Stimulated activated naive B cell treated with anti-CD40 and anti-IgM and Interleukin-4, amounts not matched to agents 10 μg/mL and 1 μg/mL and 100 μg/mL, for 72 hours (primary cell): ENCODE measurements at regions not wholly inside any gene's neighbourhood (a gene's known extent, or its start where the extent isn't known, plus 50 kb on each side); places are given as distances from the start of the nearest gene placed in this dataset.

Experiments used
- ATAC-seq, 2 donors: fragments of 150-1000 bp; cut with Tn5 transposase; replicated peaks; 2 replicates each; pipeline ENCODE4 v1.10.0; 2021; ENCODE audit warnings: moderate library complexity in 1 of 2
- DNase-seq: peaks from one replicate; pipeline ENCODE4 v3.0.0; 2021
- H3K27ac Mint-ChIP-seq: one replicate; pipeline ENCODE4 v1.8.0; 2022; ENCODE audit warnings: mild to moderate bottlenecking, mixed read lengths
- H3K27me3 Mint-ChIP-seq, 2 donors: one replicate each; pipeline ENCODE4 v1.8.0; 2022; ENCODE audit warnings: mixed read lengths in 2 of 2
- H3K36me3 Mint-ChIP-seq, 2 donors: one replicate each; pipeline ENCODE4 v1.8.0; 2022; ENCODE audit warnings: mixed read lengths in 2 of 2, mild to moderate bottlenecking in 1 of 2
- H3K4me1 Mint-ChIP-seq, 2 donors: one replicate each; pipeline ENCODE4 v1.8.0; 2022; ENCODE audit warnings: mixed read lengths in 2 of 2, mild to moderate bottlenecking in 1 of 2
- H3K4me3 Mint-ChIP-seq, 2 donors: one replicate each; pipeline ENCODE4 v1.8.0; 2022; ENCODE audit warnings: mild to moderate bottlenecking in 2 of 2, mixed read lengths in 2 of 2, moderate library complexity in 1 of 2
- H3K9me3 Mint-ChIP-seq, 2 donors: one replicate each; pipeline ENCODE4 v1.8.0; 2022; ENCODE audit warnings: mixed read lengths in 2 of 2, mild to moderate bottlenecking in 1 of 2

DNA sequence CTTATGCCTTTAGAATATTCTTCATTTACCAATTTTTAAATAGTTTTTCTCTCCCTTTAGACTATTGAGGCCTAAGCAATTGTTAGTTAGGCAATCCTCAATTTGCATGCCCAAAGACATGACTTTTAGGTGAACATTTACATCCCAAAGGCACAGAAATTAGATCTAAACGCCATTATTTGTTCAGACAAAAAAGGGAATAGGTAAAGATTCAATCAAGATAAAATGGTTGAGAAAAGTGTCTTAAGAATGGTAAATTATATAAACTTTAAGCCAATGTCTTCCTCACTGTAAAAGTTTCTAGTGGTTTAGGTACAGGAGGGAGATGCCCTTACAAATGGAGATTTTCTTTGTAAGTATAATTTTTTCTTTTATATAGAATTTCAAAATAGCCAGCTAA is 50.2 kb upstream of the MME start:
- Mint-ChIP-seq H3K9me3 (peaks cover 0 to 4% of the 10 kb centered on the region in 2 donors), H3K27me3 (no peaks in the 10 kb centered on the region), H3K27ac (no peak overlapping the region), H3K36me3 (no peaks in the 10 kb centered on the region), H3K4me3 (no peak overlapping the region), H3K4me1 (no peaks in the 10 kb centered on the region)
- no peak for DNase-seq
- no peak for ATAC-seq

DNA sequence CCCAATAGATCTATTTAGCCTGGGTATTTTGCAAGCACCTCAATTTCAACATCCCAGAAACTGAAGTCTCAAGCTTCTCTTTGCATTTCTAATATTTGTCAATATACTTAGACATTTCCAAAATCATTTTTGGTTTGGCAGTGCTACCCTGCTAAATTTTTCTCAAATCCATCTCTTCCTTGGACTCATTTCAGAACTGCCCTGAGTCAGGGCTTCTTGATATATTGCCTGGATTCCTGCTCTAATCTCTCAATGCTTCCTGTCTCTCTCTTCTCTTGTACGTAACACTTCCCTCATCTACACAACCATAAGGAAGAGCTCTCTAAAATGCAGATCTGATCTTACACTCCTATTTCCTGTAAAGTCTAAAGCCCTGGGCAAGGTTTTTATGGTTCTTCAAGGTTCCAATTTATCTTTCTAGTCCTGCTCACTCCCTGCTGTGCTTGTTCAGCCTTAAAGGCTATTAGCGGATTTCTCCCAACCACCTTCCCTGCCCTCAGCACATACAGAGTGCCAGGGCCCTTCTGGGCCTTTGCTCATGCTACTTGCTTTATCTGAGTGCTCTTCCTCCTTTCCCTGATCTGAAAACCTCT is 53.0 kb upstream of the MME start:
- H3K4me1 Mint-ChIP-seq: no peaks in the 10 kb centered on the region
- H3K36me3 Mint-ChIP-seq: no peaks in the 10 kb centered on the region
- H3K9me3 Mint-ChIP-seq: peaks cover 0 to 4% of the 10 kb centered on the region in 2 donors
- no peaks in the 10 kb centered on the region for H3K27me3 Mint-ChIP-seq
- no peak overlapping the region for H3K4me3 Mint-ChIP-seq
- DNase-seq (no peak), ATAC-seq (no peak)
- no peak overlapping the region for H3K27ac Mint-ChIP-seq

- peaks cover 0 to 4% of the 10 kb centered on the region in 2 donors for H3K9me3 Mint-ChIP-seq
- H3K4me3 Mint-ChIP-seq: no peak overlapping the region
- no peaks in the 10 kb centered on the region for H3K27me3 Mint-ChIP-seq
- no peaks in the 10 kb centered on the region for H3K36me3 Mint-ChIP-seq
- no peaks in the 10 kb centered on the region for H3K4me1 Mint-ChIP-seq
- no peak overlapping the region for H3K27ac Mint-ChIP-seq
- ATAC-seq: no peak
- DNase-seq: no peak
These were observed 56.0 kb upstream of the MME start for GRCh38 chr3:155024006-155024638.

- ATAC-seq: no peak
- DNase-seq: no peak
- H3K4me1 Mint-ChIP-seq: peaks cover 0 to 5% of the 10 kb centered on the region in 2 donors
- H3K4me3 Mint-ChIP-seq: no peak overlapping the region
- no peaks in the 10 kb centered on the region for H3K9me3 Mint-ChIP-seq
- no peaks in the 10 kb centered on the region for H3K36me3 Mint-ChIP-seq
- H3K27me3 Mint-ChIP-seq: no peaks in the 10 kb centered on the region
- no peak overlapping the region for H3K27ac Mint-ChIP-seq
These were observed 57.2 kb upstream of the MME start for GRCh38 chr3:155022896-155023295.

DNA sequence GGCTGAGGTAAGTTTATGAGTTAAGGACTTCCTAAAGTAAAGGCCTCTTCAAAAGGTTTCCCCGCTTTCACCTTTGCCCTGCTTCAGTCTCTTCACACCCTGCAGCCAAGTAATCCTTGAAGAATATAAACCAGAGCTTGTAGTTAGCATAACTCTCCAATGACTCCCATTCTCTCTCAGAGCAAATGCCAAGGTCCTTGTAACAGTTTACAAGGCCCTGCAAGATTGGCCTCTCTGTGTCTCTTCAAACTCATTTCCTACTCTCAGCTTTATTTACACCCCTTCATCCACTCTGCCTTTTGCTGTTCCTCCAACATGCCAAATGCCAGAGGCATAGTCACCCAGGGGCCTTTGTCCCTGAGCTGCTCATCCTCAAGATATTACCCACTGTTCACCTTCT is 60.5 kb upstream of the MME start:
- ATAC-seq (no peak), DNase-seq (no peak)
- H3K4me1 Mint-ChIP-seq: peaks cover 2 to 5% of the 10 kb centered on the region in 2 donors
- H3K27ac Mint-ChIP-seq: no peak overlapping the region
- H3K36me3 Mint-ChIP-seq: no peaks in the 10 kb centered on the region
- no peaks in the 10 kb centered on the region for H3K27me3 Mint-ChIP-seq
- no peak overlapping the region for H3K4me3 Mint-ChIP-seq
- no peaks in the 10 kb centered on the region for H3K9me3 Mint-ChIP-seq

DNA sequence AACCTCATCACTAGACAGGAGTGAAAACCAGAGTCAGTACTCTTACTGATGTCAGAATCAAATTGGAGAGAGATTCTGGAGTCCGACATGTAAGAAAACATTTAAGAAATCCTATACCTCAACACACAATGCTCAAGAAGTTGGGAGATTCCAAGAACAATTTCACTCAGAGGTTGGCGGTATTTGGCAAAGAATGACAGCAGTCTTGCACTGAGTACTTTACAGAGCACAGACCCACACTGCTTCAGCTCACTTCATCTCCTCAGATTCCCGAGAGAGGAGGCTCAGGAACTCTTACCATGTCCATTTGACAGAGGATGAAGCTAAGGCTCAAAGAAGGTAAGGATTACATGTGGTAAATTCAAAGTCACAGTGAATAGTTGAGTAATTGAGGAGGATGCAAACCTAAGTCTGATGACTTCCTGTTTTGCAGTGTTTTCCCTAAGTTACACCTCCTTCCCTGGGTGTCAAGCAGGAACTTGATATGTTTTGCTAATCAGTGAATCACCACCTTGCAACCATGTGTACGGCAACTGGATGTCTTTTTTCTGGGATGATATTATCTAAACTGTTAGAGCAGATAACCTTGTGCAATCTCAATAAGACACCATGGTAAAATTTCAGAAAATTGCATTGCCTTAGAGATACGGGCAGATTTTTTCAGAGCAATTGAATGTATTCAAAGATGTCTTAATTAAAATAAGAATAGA is 61.3 kb upstream of the MME start:
- Mint-ChIP-seq H3K4me3 (no peak overlapping the region), H3K36me3 (no peaks in the 10 kb centered on the region), H3K4me1 (peaks cover 2 to 5% of the 10 kb centered on the region in 2 donors), H3K27me3 (no peaks in the 10 kb centered on the region), H3K27ac (no peak overlapping the region), H3K9me3 (no peaks in the 10 kb centered on the region)
- no peak for DNase-seq
- no peak for ATAC-seq

DNA sequence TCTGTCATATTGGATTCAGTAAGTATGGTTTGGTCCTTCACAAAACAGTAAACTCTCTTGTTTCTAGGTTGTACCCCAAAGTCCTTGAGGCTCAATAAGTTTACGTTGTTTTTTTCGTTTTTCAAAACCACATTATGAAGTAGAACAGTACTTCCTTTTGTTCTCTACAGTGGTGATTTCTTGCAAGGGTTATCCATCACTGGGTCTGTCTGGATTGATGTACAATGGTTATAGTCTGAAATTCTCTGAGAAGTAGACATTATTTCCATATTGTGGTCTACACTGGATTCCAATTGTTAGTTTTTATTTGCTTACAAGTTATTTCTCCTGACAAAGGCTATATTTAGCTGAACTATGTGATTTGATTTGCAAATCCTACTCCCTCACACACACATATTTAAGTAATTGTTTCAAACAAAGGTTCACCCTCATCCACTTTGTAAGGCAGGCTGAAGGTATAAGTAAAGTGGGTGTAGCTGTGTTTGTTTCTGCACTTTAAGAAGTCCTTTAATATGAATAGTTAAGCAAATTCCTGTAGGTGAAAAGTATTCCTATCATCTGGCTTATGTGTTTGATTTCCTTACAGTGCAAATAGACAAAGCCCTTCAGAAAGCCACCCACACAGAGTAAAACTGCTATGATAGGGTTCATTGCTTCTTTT is 64.2 kb upstream of the MME start:
- peaks cover 2 to 5% of the 10 kb centered on the region in 2 donors for H3K4me1 Mint-ChIP-seq
- H3K9me3 Mint-ChIP-seq: no peaks in the 10 kb centered on the region
- H3K27me3 Mint-ChIP-seq: peaks cover 0 to 6% of the 10 kb centered on the region in 2 donors
- H3K27ac Mint-ChIP-seq: no peak overlapping the region
- no peaks in the 10 kb centered on the region for H3K36me3 Mint-ChIP-seq
- ATAC-seq (no peak), DNase-seq (no peak)
- no peak overlapping the region for H3K4me3 Mint-ChIP-seq

DNA sequence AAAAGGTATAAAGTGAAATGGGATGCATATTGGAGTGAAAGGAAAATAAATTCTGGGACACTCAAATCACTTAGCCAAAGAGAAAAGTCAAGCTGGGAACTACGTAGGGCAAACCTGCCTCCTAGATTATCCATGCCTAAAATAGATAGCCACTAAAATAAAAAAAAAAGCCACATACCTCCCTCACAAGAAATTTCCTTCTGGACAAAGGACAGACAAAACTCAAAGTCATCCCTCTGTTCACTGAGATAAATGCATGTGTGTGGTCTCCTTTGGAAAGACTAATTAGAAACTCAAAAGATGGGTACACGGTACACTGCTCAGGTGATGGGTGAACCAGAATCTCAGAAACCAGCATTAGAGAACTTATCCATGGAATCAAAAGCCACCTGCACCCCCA is 65.2 kb upstream of the MME start:
- H3K27me3 Mint-ChIP-seq: peaks cover 0 to 6% of the 10 kb centered on the region in 2 donors
- DNase-seq (no peak), ATAC-seq (no peak)
- peaks cover 2 to 5% of the 10 kb centered on the region in 2 donors for H3K4me1 Mint-ChIP-seq
- H3K36me3 Mint-ChIP-seq: no peaks in the 10 kb centered on the region
- no peaks in the 10 kb centered on the region for H3K9me3 Mint-ChIP-seq
- no peak overlapping the region for H3K4me3 Mint-ChIP-seq
- no peak overlapping the region for H3K27ac Mint-ChIP-seq

DNA sequence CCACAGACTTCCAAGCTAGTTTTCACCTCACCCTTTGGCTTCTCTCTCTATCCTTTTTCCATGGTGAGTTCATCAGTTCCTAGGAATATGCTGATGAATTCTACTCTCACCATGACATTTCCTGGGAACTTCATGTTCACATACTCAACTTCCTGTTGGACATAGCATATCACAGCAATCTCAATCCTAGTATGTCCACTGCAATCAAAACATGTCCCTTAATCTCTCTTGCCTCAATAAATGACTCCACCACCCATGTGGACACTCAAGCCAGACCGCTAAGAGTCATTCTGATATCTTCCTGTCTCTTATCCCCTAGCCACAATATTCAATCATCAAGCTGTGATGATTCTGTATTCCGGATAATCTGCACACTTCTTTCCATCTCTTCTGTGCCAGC is 66.7 kb upstream of the MME start:
- no peak for ATAC-seq

DNA sequence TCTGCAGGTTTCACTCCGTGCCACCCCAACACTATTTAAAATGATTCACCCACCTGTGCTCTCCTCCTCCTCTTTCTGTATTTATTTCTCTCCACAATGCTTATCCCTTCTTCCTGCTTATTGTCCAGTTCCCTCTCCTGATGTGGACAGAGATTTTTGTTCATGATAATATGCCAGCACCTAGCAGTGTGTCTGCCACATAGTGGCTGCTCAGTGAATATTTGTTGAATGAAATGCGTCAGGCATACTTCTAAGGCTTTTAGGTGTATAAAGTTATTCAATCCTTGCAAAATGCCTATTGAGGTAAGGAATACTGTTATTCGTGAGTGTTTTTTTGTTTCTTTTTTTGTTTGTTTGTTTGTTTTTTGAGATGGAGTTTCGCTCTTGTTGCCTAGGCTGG is 67.5 kb upstream of the MME start:
- Mint-ChIP-seq H3K36me3 (no peaks in the 10 kb centered on the region), H3K27ac (no peak overlapping the region), H3K4me3 (no peak overlapping the region), H3K4me1 (peaks cover 2 to 7% of the 10 kb centered on the region in 2 donors), H3K27me3 (peaks cover 0 to 6% of the 10 kb centered on the region in 2 donors), H3K9me3 (no peaks in the 10 kb centered on the region)
- DNase-seq: no peak
- no peak for ATAC-seq

More for the DNA sequence above, 66.7 kb upstream of the MME start:
- Mint-ChIP-seq H3K4me1 (peaks cover 2 to 4% of the 10 kb centered on the region in 2 donors), H3K27ac (no peak overlapping the region), H3K4me3 (no peak overlapping the region), H3K36me3 (no peaks in the 10 kb centered on the region), H3K27me3 (peaks cover 0 to 6% of the 10 kb centered on the region in 2 donors), H3K9me3 (no peaks in the 10 kb centered on the region)
- DNase-seq: no peak

GRCh38 chr3:155010416-155010815 is 69.7 kb upstream of the MME start:
- ATAC-seq: no peak
- no peak overlapping the region for H3K4me3 Mint-ChIP-seq
- H3K9me3 Mint-ChIP-seq: peaks cover 0 to 2% of the 10 kb centered on the region in 2 donors

DNA sequence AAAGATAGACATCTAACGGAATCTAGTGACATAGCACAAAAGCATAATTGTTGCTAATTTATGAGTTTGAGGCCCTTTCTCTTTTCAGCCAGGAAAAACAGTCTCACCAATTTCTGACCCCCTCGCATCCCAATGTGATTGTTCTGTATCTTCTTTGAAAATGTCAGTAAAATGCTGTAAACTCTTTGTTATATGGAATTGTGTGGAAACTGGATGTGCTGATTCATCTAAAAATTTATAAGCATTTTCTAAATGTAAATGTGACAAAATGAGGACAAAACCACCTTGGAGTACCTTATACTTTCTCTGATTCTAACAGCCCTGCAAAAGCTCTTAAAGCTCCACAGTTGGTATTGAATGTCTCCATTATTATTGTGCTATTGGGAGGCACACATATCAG is 70.9 kb upstream of the MME start:
- peaks cover 0 to 7% of the 10 kb centered on the region in 2 donors for H3K4me1 Mint-ChIP-seq
- H3K27me3 Mint-ChIP-seq: peaks cover 0 to 6% of the 10 kb centered on the region in 2 donors
- H3K36me3 Mint-ChIP-seq: no peaks in the 10 kb centered on the region
- H3K27ac Mint-ChIP-seq: no peak overlapping the region
- DNase-seq (no peak), ATAC-seq (no peak)
- H3K9me3 Mint-ChIP-seq: peaks cover 0 to 4% of the 10 kb centered on the region in 2 donors
- no peak overlapping the region for H3K4me3 Mint-ChIP-seq

More at GRCh38 chr3:155010416-155010815, 69.7 kb upstream of the MME start:
- no peak for DNase-seq
- H3K27ac Mint-ChIP-seq: no peak overlapping the region
- H3K27me3 Mint-ChIP-seq: peaks cover 0 to 6% of the 10 kb centered on the region in 2 donors
- peaks cover 0 to 7% of the 10 kb centered on the region in 2 donors for H3K4me1 Mint-ChIP-seq
- no peaks in the 10 kb centered on the region for H3K36me3 Mint-ChIP-seq

DNA sequence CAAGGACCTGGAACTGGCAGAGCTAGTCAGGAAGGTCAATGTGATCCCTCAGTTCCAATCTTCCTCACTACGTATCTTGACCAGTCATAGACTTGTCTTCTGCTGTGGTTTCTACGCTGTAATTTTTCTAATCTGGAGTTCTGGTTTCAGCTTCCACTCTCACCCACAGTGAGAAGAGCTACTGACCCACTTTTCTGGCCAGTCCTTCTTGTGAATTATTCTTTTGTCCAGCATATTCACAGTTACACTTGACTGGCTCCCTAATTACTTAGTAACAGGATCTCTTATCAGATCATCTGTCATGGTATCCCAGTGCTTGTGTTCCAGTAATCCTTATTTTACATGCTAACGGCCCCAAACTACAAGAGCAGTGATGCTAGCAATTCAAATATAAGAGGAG is 72.4 kb upstream of the MME start:
- H3K4me1 Mint-ChIP-seq: peaks cover 0 to 7% of the 10 kb centered on the region in 2 donors
- no peak overlapping the region for H3K27ac Mint-ChIP-seq
- DNase-seq (no peak), ATAC-seq (no peak)
- peaks cover 0 to 6% of the 10 kb centered on the region in 2 donors for H3K27me3 Mint-ChIP-seq
- no peaks in the 10 kb centered on the region for H3K36me3 Mint-ChIP-seq
- H3K4me3 Mint-ChIP-seq: no peak overlapping the region
- H3K9me3 Mint-ChIP-seq: peaks cover 0 to 4% of the 10 kb centered on the region in 2 donors

- Mint-ChIP-seq H3K27ac (no peak overlapping the region), H3K36me3 (no peaks in the 10 kb centered on the region), H3K4me1 (peaks cover 2 to 7% of the 10 kb centered on the region in 2 donors), H3K9me3 (peaks cover 0 to 4% of the 10 kb centered on the region in 2 donors), H3K27me3 (no peaks in the 10 kb centered on the region), H3K4me3 (no peak overlapping the region)
- DNase-seq (no peak), ATAC-seq (no peak)
These were observed 78.7 kb upstream of the MME start for GRCh38 chr3:155001289-155002010.
